Adrenal gland (tissue), 9 donors: ENCODE measurements at regions not wholly inside any gene's neighbourhood (a gene's known extent, or its start where the extent isn't known, plus 50 kb on each side); places are given as distances from the start of the nearest gene placed in this dataset.

Experiments
- DNase-seq, 7 donors: peaks; one replicate each; pipeline ENCODE4 v3.0.0-alpha.2; 2019 to 2020
- H3K27ac ChIP-seq, 5 donors: fragments of 200-600 bp; sonication (generic) in 4 of 5; 1 replicate in 3 of 5; 2 replicates in 2 of 5; pipeline versions ENCODE4 v1.5.1 to v1.8.0; 2016 to 2020; ENCODE audit warnings: mild to moderate bottlenecking in 1 of 5
- H3K27me3 ChIP-seq: fragments of 200-600 bp; 2 replicates; pipeline ENCODE4 v1.8.0; 2021
- H3K36me3 ChIP-seq, 2 donors: fragments of 200-600 bp; replicated peaks in 1 of 2; 1 replicate in 1 of 2; 2 replicates in 1 of 2; pipeline versions ENCODE4 v1.5.1 to v1.8.0; 2018 to 2022
- H3K4me1 ChIP-seq, 2 donors: fragments of 200-600 bp; replicated peaks in 1 of 2; 1 replicate in 1 of 2; 2 replicates in 1 of 2; pipeline versions ENCODE4 v1.5.1 to v1.8.0; 2018 to 2021
- H3K4me3 ChIP-seq, 4 donors: fragments of 200-600 bp; sonication (generic) in 3 of 4; one replicate each; pipeline ENCODE4 v1.5.1; 2016 to 2018
- H3K9me3 ChIP-seq, 3 donors: fragments of 200-600 bp; sonication (generic) in 1 of 3; replicated peaks in 1 of 3; 1 replicate in 2 of 3; 2 replicates in 1 of 3; pipeline versions ENCODE4 v1.5.1 to v1.8.0; 2016 to 2021
- POLR2A ChIP-seq, 2 donors: fragments of 450-650 bp; IDR thresholded peaks; one replicate each; pipeline ENCODE4 v1.6.1; 2017; ENCODE audit warnings: antibody characterized with exemption in 2 of 2, mild to moderate bottlenecking in 2 of 2, moderate library complexity in 1 of 2
- WGBS, 4 donors: extraction: QIAGEN DNeasy Blood & Tissue Kit in 2 of 4; methylation state at CpG; one replicate each; pipeline versions ENCODE4 v1.1.5 to v1.1.7; 2013 to 2017; 5-methylcytosine and 5-hydroxymethylcytosine counted together
- intact Hi-C, 2 donors: fragments of 100-400 bp; cut with DNase I; formaldehyde crosslinking; loops; one replicate each; pipeline versions ENCODE4 v1.14.1 to v1.15.0; 2022 to 2023
- TF ChIP-seq, protein P1 (sequence below), 6 experiments: fragments of 450-650 bp in 4 of 6; fragments of 200-600 bp in 2 of 6; sonication (generic) in 1 of 6; IDR thresholded peaks; 1 replicate in 5 of 6; 2 replicates in 1 of 6; pipeline versions ENCODE4 v1.5.1 to v1.8.0; 2016 to 2021; ENCODE audit warnings: antibody characterized with exemption in 6 of 6, mild to moderate bottlenecking in 2 of 6, moderate library complexity in 1 of 6
- donor health status: healthy with polysubstance abuse.
- donor health status: Bipolar disorder and iron deficiency.
- donor health status: DM: yes; HTN: yes; CAD: no.
- donor health status: DM: no; HTN: no; CAD: no.
- donor health status: DM: no; HTN: no; CAD: no.

DNA sequence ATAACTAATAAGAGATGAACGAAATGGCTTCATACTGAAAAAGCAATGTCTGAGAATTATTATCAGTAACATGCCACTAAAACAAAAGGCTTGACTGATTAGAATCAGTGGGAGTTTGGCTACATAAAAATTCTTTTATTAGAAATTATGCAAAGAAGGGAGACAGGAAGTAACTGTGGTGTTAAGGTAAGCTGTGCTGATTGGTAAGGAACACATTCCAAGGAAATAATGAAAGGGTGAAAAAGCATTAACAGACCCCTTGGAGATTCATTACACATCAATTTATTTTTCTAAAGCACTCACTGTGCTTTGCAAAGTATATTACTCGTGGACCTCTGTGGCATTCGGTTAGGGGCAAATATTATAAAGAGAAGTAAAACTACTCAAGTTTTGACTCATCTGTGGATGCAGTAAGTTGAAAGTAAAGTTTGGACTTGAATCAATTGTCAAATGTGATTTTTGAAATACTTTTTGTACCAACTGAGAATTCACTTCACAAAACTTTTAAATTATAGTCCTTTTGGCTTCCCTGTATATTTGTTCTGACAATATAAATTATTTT, 176.1 kb upstream of the ZPLD1 start:
- 47 to 62% (median 57%) methylated on average over 3 of the region's 3 CpGs for WGBS, 4 donors
- TF ChIP-seq, protein P1, sequence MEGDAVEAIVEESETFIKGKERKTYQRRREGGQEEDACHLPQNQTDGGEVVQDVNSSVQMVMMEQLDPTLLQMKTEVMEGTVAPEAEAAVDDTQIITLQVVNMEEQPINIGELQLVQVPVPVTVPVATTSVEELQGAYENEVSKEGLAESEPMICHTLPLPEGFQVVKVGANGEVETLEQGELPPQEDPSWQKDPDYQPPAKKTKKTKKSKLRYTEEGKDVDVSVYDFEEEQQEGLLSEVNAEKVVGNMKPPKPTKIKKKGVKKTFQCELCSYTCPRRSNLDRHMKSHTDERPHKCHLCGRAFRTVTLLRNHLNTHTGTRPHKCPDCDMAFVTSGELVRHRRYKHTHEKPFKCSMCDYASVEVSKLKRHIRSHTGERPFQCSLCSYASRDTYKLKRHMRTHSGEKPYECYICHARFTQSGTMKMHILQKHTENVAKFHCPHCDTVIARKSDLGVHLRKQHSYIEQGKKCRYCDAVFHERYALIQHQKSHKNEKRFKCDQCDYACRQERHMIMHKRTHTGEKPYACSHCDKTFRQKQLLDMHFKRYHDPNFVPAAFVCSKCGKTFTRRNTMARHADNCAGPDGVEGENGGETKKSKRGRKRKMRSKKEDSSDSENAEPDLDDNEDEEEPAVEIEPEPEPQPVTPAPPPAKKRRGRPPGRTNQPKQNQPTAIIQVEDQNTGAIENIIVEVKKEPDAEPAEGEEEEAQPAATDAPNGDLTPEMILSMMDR (IDR thresholded peaks at IDR 0.05), result no peak
- TF ChIP-seq POLR2A (IDR thresholded peaks at IDR 0.05), result no peak
- no peak for DNase-seq
- Histone ChIP-seq H3K4me1 (no peaks in the 10 kb centered on the region), H3K27ac (no peak overlapping the region), H3K36me3 (no peaks in the 10 kb centered on the region), H3K9me3 (no peaks in the 10 kb centered on the region), H3K27me3 (no peaks in the 10 kb centered on the region), H3K4me3 (no peak overlapping the region)
- intact Hi-C loops, result no loop called here

DNA sequence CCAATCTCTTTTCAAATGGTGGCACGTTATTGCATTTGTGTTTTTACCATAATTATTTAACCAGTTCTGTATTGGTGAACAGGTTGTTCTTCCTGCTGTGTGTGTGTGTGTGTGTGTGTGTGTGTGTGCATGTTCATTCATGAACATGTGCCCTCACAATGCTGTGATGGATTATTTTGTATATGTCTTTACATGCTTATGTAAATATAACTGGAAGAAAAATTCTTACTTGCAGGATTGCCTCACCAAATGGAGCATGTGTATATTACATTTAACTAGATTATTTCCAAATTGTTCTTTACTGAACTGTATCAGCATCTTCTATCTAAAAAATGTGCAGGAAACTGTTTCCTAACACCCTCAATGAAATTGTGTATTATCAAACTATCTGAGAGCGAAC, 175.2 kb upstream of the ZPLD1 start:
- TF ChIP-seq, protein P1 (IDR thresholded peaks at IDR 0.05), result no peak
- TF ChIP-seq POLR2A (IDR thresholded peaks at IDR 0.05), result no peak
- Histone ChIP-seq H3K27me3 (no peaks in the 10 kb centered on the region), H3K36me3 (no peaks in the 10 kb centered on the region), H3K27ac (no peak overlapping the region), H3K4me3 (no peak overlapping the region), H3K9me3 (no peaks in the 10 kb centered on the region), H3K4me1 (no peaks in the 10 kb centered on the region)
- 47 to 84% (median 69%) methylated on average over 2 of the region's 2 CpGs for WGBS, 4 donors
- intact Hi-C loops, result no loop called here
- DNase-seq, result no peak

DNA sequence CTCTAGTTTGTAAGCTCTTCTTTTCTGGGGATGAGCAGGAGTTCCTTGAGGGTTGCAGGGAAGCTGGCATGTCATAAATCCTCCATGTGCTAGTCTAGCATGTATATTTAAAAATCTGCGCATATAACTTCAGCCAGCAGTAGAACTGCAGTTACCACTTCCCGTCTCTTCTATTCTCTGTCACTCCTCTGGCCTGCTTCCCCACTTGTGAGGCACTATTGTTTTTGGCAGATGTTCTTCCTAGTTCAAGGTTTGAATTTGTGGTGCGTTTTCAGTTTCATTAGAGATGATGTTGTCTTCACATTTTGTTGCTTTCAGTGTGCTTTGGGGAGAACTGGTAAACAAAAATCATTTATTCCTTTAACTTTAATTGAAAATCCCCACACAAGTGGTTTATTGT, 169.1 kb upstream of the ZPLD1 start:
- DNase-seq, result no peak
- H3K27me3 ChIP-seq, result no peaks in the 10 kb centered on the region
- WGBS, 4 donors, result 32 to 63% (median 41%) methylated on average over 3 of the region's 3 CpGs
- no peaks in the 10 kb centered on the region for H3K36me3 ChIP-seq
- intact Hi-C loops, result no loop called here
- TF ChIP-seq, protein P1 (IDR thresholded peaks at IDR 0.05), result no peak
- TF ChIP-seq POLR2A (IDR thresholded peaks at IDR 0.05), result no peak
- no peak overlapping the region for H3K4me3 ChIP-seq
- H3K9me3 ChIP-seq, result no peaks in the 10 kb centered on the region
- H3K27ac ChIP-seq, result no peak overlapping the region
- no peaks in the 10 kb centered on the region for H3K4me1 ChIP-seq

DNA sequence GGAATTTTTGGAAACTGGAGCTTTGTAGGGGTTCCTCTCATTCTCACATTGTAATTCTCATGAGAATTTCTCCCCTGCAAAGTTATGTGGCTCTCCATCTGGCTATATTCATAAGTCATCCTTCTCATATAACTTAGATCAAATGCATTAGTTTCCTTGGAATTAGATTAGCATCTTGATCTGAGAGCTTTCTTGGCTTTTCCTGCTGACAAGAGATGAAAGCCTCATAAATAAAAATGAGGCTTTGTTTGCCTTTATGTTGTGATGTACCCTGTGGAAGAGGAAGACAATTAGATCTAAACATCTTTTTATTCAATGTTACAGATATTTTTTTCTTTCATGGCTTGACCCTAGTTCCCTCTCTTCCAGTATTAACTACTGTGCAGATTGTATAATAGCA, 165.4 kb upstream of the ZPLD1 start:
- intact Hi-C loops, result no loop called here
- TF ChIP-seq, protein P1 (IDR thresholded peaks at IDR 0.05), result no peak
- TF ChIP-seq POLR2A (IDR thresholded peaks at IDR 0.05), result no peak

More for the DNA sequence above, 165.4 kb upstream of the ZPLD1 start:
- Histone ChIP-seq H3K27me3 (no peaks in the 10 kb centered on the region), H3K27ac (no peak overlapping the region), H3K9me3 (no peaks in the 10 kb centered on the region), H3K4me1 (no peaks in the 10 kb centered on the region), H3K4me3 (no peak overlapping the region), H3K36me3 (no peaks in the 10 kb centered on the region)
- DNase-seq, result no peak
